DOHH2 (cell line): ENCODE measurements at regions not wholly inside any gene's neighbourhood (a gene's known extent, or its start where the extent isn't known, plus 50 kb on each side); places are given as distances from the start of the nearest gene placed in this dataset.

Experiments used
- H3F3A ChIP-seq: fragments of 200-600 bp; sonication (generic), shearing (Covaris generic); 2 replicates; pipeline ENCODE4 v1.6.0; 2016; ENCODE audit warnings: antibody characterized with exemption, mild to moderate bottlenecking; ENCODE audit not compliant: control insufficient read depth, insufficient read depth
- H3K27ac ChIP-seq: fragments of 200-600 bp; sonication (generic); 2 replicates; pipeline ENCODE4 v1.5.1; 2014; ENCODE audit warnings: low read depth, mild to moderate bottlenecking, low read length, moderate library complexity
- H3K27me3 ChIP-seq: fragments of 200-600 bp; sonication (generic); 2 replicates; pipeline ENCODE4 v1.6.1; 2014; ENCODE audit warnings: mild to moderate bottlenecking, low read length, mixed read lengths; ENCODE audit not compliant: control insufficient read depth
- H3K36me3 ChIP-seq: fragments of 200-600 bp; sonication (generic); 2 replicates; pipeline ENCODE4 v1.6.1; 2014; ENCODE audit warnings: mild to moderate bottlenecking, low read length, moderate library complexity, mixed read lengths; ENCODE audit not compliant: control insufficient read depth
- H3K4me1 ChIP-seq: fragments of 200-600 bp; sonication (generic); 2 replicates; pipeline ENCODE4 v1.6.1; 2014; ENCODE audit warnings: mild to moderate bottlenecking, low read length, mixed read lengths; ENCODE audit not compliant: control insufficient read depth
- H3K4me2 ChIP-seq: fragments of 200-600 bp; sonication (generic); 2 replicates; pipeline ENCODE4 v1.6.0; 2014; ENCODE audit warnings: mild to moderate bottlenecking, low read length, moderate library complexity
- H3K4me3 ChIP-seq: fragments of 200-600 bp; sonication (generic); 2 replicates; pipeline ENCODE4 v1.5.1; 2014; ENCODE audit warnings: mild to moderate bottlenecking, low read length, mixed read lengths
- H3K79me2 ChIP-seq: fragments of 200-600 bp; sonication (generic); 2 replicates; pipeline ENCODE4 v1.6.1; 2014; ENCODE audit warnings: mild to moderate bottlenecking, low read length, mixed read lengths; ENCODE audit not compliant: control insufficient read depth
- H3K9me2 ChIP-seq: fragments of 200-600 bp; sonication (generic); replicated peaks from 2 replicates; pipeline ENCODE4 v1.6.1; 2014; ENCODE audit warnings: mild to moderate bottlenecking, low read length, mixed read lengths; ENCODE audit not compliant: control insufficient read depth
- H3K9me3 ChIP-seq: fragments of 200-600 bp; sonication (generic); 2 replicates; pipeline ENCODE4 v1.6.1; 2014; ENCODE audit warnings: antibody characterized with exemption, low read length, mixed read lengths; ENCODE audit not compliant: control insufficient read depth, insufficient read depth
- H4K20me1 ChIP-seq: fragments of 200-600 bp; sonication (generic); 2 replicates; pipeline ENCODE4 v1.6.0; 2014; ENCODE audit warnings: low read depth, mild to moderate bottlenecking, antibody characterized with exemption, low read length, moderate library complexity; ENCODE audit not compliant: control insufficient read depth, insufficient read depth
- EZH2phosphoT487 ChIP-seq: fragments of 200-600 bp; sonication (generic); IDR thresholded peaks from 2 replicates; pipeline ENCODE4 v1.6.1; 2017; ENCODE audit warnings: borderline replicate concordance, mild to moderate bottlenecking, antibody characterized with exemption, low read length, moderate library complexity, mixed read lengths
- TF ChIP-seq, protein P1 (sequence below): fragments of 200-600 bp; sonication (generic); IDR thresholded peaks from one replicate; pipeline ENCODE4 v1.5.1; 2014; ENCODE audit warnings: antibody characterized with exemption, mild to moderate bottlenecking, low read depth, low read length; ENCODE audit not compliant: poor library complexity, severe bottlenecking

DNA sequence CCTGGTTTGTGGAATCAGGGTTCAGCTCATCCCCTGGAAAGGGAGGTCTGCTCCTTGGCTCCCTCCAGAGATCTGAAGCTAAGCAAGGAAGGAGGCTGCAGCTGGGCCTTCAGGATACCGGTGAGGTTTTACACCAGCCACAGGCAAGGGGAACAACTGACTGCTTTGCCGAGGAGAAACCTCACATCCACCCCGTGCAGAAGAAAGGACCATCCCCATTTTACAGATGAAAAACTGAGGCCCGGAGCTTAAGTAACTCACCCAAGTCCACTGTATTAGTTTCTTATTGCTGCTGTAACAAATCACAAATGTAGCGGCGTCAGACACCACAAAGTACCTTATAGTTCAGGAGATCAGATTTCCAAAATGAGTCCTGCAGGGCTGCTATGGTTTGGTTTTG, 173.7 kb downstream of the MN1 start:
- H3K9me2 ChIP-seq: no peaks in the 10 kb centered on the region
- H3K36me3 ChIP-seq: no peaks in the 10 kb centered on the region
- TF ChIP-seq EZH2phosphoT487: no peak
- TF ChIP-seq, protein P1, sequence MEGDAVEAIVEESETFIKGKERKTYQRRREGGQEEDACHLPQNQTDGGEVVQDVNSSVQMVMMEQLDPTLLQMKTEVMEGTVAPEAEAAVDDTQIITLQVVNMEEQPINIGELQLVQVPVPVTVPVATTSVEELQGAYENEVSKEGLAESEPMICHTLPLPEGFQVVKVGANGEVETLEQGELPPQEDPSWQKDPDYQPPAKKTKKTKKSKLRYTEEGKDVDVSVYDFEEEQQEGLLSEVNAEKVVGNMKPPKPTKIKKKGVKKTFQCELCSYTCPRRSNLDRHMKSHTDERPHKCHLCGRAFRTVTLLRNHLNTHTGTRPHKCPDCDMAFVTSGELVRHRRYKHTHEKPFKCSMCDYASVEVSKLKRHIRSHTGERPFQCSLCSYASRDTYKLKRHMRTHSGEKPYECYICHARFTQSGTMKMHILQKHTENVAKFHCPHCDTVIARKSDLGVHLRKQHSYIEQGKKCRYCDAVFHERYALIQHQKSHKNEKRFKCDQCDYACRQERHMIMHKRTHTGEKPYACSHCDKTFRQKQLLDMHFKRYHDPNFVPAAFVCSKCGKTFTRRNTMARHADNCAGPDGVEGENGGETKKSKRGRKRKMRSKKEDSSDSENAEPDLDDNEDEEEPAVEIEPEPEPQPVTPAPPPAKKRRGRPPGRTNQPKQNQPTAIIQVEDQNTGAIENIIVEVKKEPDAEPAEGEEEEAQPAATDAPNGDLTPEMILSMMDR: no peak
- H3K4me2 ChIP-seq: no peak overlapping the region
- no peaks in the 10 kb centered on the region for H3K79me2 ChIP-seq
- H3K9me3 ChIP-seq: no peaks in the 10 kb centered on the region
- H3K4me1 ChIP-seq: no peaks in the 10 kb centered on the region
- H3K4me3 ChIP-seq: no peak overlapping the region
- H3K27me3 ChIP-seq: no peaks in the 10 kb centered on the region
- H3F3A ChIP-seq: no peaks in the 10 kb centered on the region
- no peak overlapping the region for H3K27ac ChIP-seq
- H4K20me1 ChIP-seq: no peaks in the 10 kb centered on the region

DNA sequence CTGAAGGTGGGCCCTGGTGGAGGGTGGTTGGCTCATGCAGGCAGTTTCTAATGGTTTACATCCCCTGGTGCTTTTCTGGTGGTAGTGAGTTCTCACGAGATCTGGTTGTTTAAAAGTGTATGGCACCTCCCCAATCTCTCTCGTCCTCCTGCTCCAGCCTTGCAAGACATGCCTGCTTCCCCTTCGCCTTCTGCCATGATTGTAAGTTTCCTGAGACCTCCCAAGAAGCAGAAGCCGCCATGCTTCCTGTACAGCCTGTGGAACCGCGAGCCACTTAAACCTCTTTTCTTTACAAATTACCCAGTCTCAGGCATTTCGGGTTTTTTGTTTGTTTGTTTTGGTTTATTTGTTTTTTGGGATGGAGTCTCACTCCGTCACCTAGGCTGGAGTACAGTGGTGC, 173.2 kb downstream of the MN1 start:
- Histone ChIP-seq H3K4me3 (no peak overlapping the region), H3K4me1 (no peaks in the 10 kb centered on the region), H3K4me2 (no peak overlapping the region), H3K27ac (no peak overlapping the region), H3F3A (no peaks in the 10 kb centered on the region), H3K9me3 (no peaks in the 10 kb centered on the region), H3K36me3 (no peaks in the 10 kb centered on the region), H3K9me2 (no peaks in the 10 kb centered on the region), H4K20me1 (no peaks in the 10 kb centered on the region), H3K27me3 (no peaks in the 10 kb centered on the region), H3K79me2 (no peaks in the 10 kb centered on the region)
- TF ChIP-seq EZH2phosphoT487: no peak
- TF ChIP-seq, protein P1: no peak

DNA sequence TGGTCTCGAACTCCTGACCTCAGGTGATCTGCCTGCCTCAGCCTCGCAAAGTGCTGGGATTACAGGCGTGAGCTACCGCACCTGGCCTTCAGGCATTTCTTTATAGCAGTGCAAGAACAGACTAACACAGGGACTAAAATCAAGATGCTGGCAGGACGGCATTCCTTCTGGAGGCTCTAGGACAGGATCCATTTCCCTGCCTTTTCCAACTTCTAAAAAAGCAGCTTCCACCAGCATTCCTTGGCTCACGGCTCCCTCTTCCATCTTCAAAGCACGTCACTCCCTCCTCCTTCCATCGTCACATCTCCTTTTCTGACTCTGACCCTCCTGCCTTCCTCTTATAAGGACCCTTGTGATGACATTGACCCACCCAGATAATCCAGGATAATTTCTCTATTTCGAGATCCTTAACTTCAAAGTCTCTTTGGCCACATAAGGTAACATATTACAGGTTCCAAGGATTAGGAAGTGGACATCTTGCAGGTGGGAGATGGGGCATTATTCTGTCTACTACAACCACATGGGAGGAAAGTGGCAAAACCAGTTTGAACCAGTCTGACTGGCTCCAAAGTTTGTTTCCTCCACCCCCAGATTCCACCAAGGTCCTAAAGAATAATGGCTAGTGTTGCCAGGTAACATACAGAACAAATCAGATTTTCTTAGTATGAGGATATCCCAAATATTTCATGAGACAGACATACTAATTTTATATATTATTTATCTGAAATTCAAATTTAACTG, 172.5 kb downstream of the MN1 start:
- H3F3A ChIP-seq: no peaks in the 10 kb centered on the region
- no peak overlapping the region for H3K4me2 ChIP-seq
- no peaks in the 10 kb centered on the region for H3K9me2 ChIP-seq
- no peaks in the 10 kb centered on the region for H3K4me1 ChIP-seq
- H3K36me3 ChIP-seq: no peaks in the 10 kb centered on the region
- no peaks in the 10 kb centered on the region for H3K9me3 ChIP-seq
- H3K4me3 ChIP-seq: no peak overlapping the region
- H3K27ac ChIP-seq: no peak overlapping the region
- H3K27me3 ChIP-seq: no peaks in the 10 kb centered on the region
- TF ChIP-seq EZH2phosphoT487: no peak
- TF ChIP-seq, protein P1: no peak
- no peaks in the 10 kb centered on the region for H4K20me1 ChIP-seq
- no peaks in the 10 kb centered on the region for H3K79me2 ChIP-seq
